ENCODE measurements at regions not wholly inside any gene's neighbourhood (a gene's known extent, or its start where the extent isn't known, plus 50 kb on each side); places are given as distances from the start of the nearest gene placed in this dataset.
"Not testable (repeated sequence)": the region's sequence is repeated elsewhere in the genome, so short reads cannot be mapped to it uniquely, and the experiment has no call there.

DNA sequence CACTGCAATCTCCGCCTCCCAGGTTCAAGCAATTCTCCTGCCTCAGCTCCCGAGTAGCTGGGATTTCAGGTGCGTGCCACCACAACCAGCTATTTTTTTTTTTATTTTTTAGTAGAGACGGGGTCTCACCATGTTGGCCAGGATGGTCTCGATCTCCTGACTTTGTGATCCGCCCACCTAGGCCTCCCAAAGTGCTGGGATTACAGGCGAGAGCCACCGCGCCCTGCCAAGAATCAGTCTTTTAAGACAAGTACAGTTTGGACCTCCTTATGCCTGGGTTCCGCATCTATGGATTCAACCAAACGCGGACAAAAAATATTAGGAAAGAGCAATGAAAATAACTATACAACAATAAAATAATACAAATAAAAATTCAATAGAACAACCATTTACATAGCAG, 285.9 kb upstream of the HS6ST1 start:
- TF ChIP-seq, protein P1, sequence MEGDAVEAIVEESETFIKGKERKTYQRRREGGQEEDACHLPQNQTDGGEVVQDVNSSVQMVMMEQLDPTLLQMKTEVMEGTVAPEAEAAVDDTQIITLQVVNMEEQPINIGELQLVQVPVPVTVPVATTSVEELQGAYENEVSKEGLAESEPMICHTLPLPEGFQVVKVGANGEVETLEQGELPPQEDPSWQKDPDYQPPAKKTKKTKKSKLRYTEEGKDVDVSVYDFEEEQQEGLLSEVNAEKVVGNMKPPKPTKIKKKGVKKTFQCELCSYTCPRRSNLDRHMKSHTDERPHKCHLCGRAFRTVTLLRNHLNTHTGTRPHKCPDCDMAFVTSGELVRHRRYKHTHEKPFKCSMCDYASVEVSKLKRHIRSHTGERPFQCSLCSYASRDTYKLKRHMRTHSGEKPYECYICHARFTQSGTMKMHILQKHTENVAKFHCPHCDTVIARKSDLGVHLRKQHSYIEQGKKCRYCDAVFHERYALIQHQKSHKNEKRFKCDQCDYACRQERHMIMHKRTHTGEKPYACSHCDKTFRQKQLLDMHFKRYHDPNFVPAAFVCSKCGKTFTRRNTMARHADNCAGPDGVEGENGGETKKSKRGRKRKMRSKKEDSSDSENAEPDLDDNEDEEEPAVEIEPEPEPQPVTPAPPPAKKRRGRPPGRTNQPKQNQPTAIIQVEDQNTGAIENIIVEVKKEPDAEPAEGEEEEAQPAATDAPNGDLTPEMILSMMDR (IDR thresholded peaks at IDR 0.05; ENCODE audit: low read depth, low read length), result not testable (repeated sequence)
- TF ChIP-seq EZH2phosphoT487 (IDR thresholded peaks at IDR 0.05; ENCODE audit: low read depth), result not testable (repeated sequence)
